GM23338 (cell line): ENCODE measurements at regions not wholly inside any gene's neighbourhood (a gene's known extent, or its start where the extent isn't known, plus 50 kb on each side); places are given as distances from the start of the nearest gene placed in this dataset.

ENCODE experiments used
- ATAC-seq: fragments of 200-7000 bp; cut with Tn5 transposase; 3 replicates; pipeline ENCODE4 v1.9.1; 2020
- DNase-seq: peaks from one replicate; pipeline ENCODE4 v3.0.0-alpha.2; 2015; ENCODE audit warnings: low spot score
- H2AFZ ChIP-seq: fragments of 200-600 bp; sonication (generic); 2 replicates; pipeline ENCODE4 v1.8.0; 2016; ENCODE audit warnings: antibody characterized with exemption, mild to moderate bottlenecking, moderate library complexity
- H3F3A ChIP-seq: fragments of 200-600 bp; sonication (generic); replicated peaks from 2 replicates; pipeline ENCODE4 v1.8.0; 2017; ENCODE audit warnings: antibody characterized with exemption, mixed run types, low read depth
- H3K27ac ChIP-seq: fragments of 200-600 bp; sonication (generic); 2 replicates; pipeline ENCODE4 v1.6.1; 2016; ENCODE audit warnings: low read depth
- H3K27me3 ChIP-seq: fragments of 200-600 bp; sonication (generic); 2 replicates; pipeline ENCODE4 v1.8.0; 2016; ENCODE audit warnings: mild to moderate bottlenecking, mixed run types, moderate library complexity; ENCODE audit not compliant: insufficient read depth
- H3K36me3 ChIP-seq: fragments of 200-600 bp; sonication (generic); 2 replicates; pipeline ENCODE4 v1.8.0; 2016; ENCODE audit warnings: mild to moderate bottlenecking; ENCODE audit not compliant: insufficient read depth
- H3K4me1 ChIP-seq: fragments of 200-600 bp; sonication (generic); 2 replicates; pipeline ENCODE4 v1.8.0; 2016; ENCODE audit warnings: mild to moderate bottlenecking, moderate library complexity; ENCODE audit not compliant: insufficient read depth
- H3K4me2 ChIP-seq: fragments of 200-600 bp; sonication (generic); 2 replicates; pipeline ENCODE4 v1.7.1; 2017; ENCODE audit warnings: mixed run types
- H3K4me3 ChIP-seq: fragments of 200-600 bp; sonication (generic); 2 replicates; pipeline ENCODE4 v1.6.1; 2016; ENCODE audit warnings: mixed run types
- H3K79me2 ChIP-seq: fragments of 200-600 bp; sonication (generic); replicated peaks from 2 replicates; pipeline ENCODE4 v1.8.0; 2017; ENCODE audit warnings: mild to moderate bottlenecking; ENCODE audit not compliant: insufficient read depth
- H3K9me2 ChIP-seq: fragments of 200-600 bp; sonication (generic); 2 replicates; pipeline ENCODE4 v1.8.0; 2017; ENCODE audit not compliant: insufficient read depth
- H4K20me1 ChIP-seq: fragments of 200-600 bp; sonication (generic); replicated peaks from 2 replicates; pipeline ENCODE4 v1.8.0; 2017; ENCODE audit warnings: mild to moderate bottlenecking; ENCODE audit not compliant: insufficient read depth
- H3K27ac Mint-ChIP-seq: 2 replicates; pipeline ENCODE4 v1.8.0; 2020; ENCODE audit warnings: inconsistent platforms, mild to moderate bottlenecking, moderate library complexity, mixed read lengths
- H3K27me3 Mint-ChIP-seq: 3 replicates; pipeline ENCODE4 v1.8.0; 2022; ENCODE audit warnings: low read depth, mild to moderate bottlenecking, moderate library complexity, mixed read lengths, inconsistent platforms; ENCODE audit not compliant: insufficient read depth, poor library complexity
- H3K36me3 Mint-ChIP-seq: 3 replicates; pipeline ENCODE4 v1.8.0; 2021; ENCODE audit warnings: low read depth, mild to moderate bottlenecking, inconsistent platforms, moderate library complexity, mixed read lengths
- H3K4me1 Mint-ChIP-seq: 3 replicates; pipeline ENCODE4 v1.8.0; 2020; ENCODE audit warnings: mild to moderate bottlenecking, inconsistent platforms, mixed read lengths
- H3K4me3 Mint-ChIP-seq: 3 replicates; pipeline ENCODE4 v1.8.0; 2021; ENCODE audit warnings: moderate library complexity, mild to moderate bottlenecking, inconsistent platforms, mixed read lengths
- H3K9me3 Mint-ChIP-seq: 3 replicates; pipeline ENCODE4 v1.8.0; 2020; ENCODE audit warnings: moderate library complexity, mild to moderate bottlenecking, inconsistent platforms, mixed read lengths
- CTCF ChIP-seq, 2 experiments: fragments of 200-600 bp in 1 of 2; sonication (generic) in 1 of 2; conservative IDR thresholded peaks; 2 replicates each; pipeline versions ENCODE4 v1.5.1 to v1.6.1; 2016 to 2017; ENCODE audit warnings: antibody characterized with exemption in 2 of 2, low read depth in 2 of 2, mild to moderate bottlenecking in 2 of 2, moderate library complexity in 1 of 2
- NANOG ChIP-seq: IDR thresholded peaks from 2 replicates; pipeline ENCODE4 v1.6.1; 2016; ENCODE audit warnings: antibody characterized with exemption, borderline replicate concordance
- ZNF331 ChIP-seq: fragments of 250-450 bp; sonication (Bioruptor Pico); IDR thresholded peaks from 2 replicates; pipeline ENCODE4 v1.5.0; 2020; ENCODE audit warnings: low read depth, mild to moderate bottlenecking, moderate library complexity
- ZNF462 ChIP-seq: fragments of 250-450 bp; sonication (Bioruptor Pico); IDR thresholded peaks from 2 replicates; pipeline ENCODE4 v1.5.0; 2020; ENCODE audit warnings: mild to moderate bottlenecking, moderate library complexity

GRCh38 chr5:106906199-106906598, 764.5 kb downstream of the EFNA5 start:
- Histone ChIP-seq H3K27me3 (no peaks in the 10 kb centered on the region), H4K20me1 (no peaks in the 10 kb centered on the region), H3K4me3 (no peak overlapping the region), H3K9me2 (no peaks in the 10 kb centered on the region), H3K36me3 (no peaks in the 10 kb centered on the region), H3K4me1 (peaks cover 14% of the 10 kb centered on the region), H3F3A (no peaks in the 10 kb centered on the region), H3K4me2 (no peak overlapping the region), H3K27ac (no peak overlapping the region), H3K79me2 (no peaks in the 10 kb centered on the region), H2AFZ (no peak overlapping the region)
- TF ChIP-seq ZNF462 (CRISPR knock-in tag) (no peak), CTCF (conservative IDR thresholded peaks at IDR 0.05; ENCODE audit: low read depth in 2 of 2) (no peak), NANOG (no peak), ZNF331 (CRISPR knock-in tag) (no peak)
- ATAC-seq: no peak
- H3K9me3 Mint-ChIP-seq: peaks cover 4% of the 10 kb centered on the region; the same call in 1 of the 3 replicates
- DNase-seq: no peak
- no peak overlapping the region for H3K27ac Mint-ChIP-seq
- no peaks in the 10 kb centered on the region for H3K27me3 Mint-ChIP-seq
- H3K4me3 Mint-ChIP-seq: no peak overlapping the region
- H3K4me1 Mint-ChIP-seq: peaks cover 10% of the 10 kb centered on the region
- H3K36me3 Mint-ChIP-seq: peaks cover 3% of the 10 kb centered on the region; the same call in 2 of the 3 replicates

GRCh38 chr5:106894964-106895363, 775.8 kb downstream of the EFNA5 start:
- H2AFZ ChIP-seq: no peak overlapping the region
- no peaks in the 10 kb centered on the region for H3K79me2 ChIP-seq
- no peaks in the 10 kb centered on the region for H3K27me3 Mint-ChIP-seq
- H3K4me3 ChIP-seq: no peak overlapping the region
- DNase-seq (no peak), ATAC-seq (no peak)
- H3K9me2 ChIP-seq: no peaks in the 10 kb centered on the region
- H3K9me3 Mint-ChIP-seq: no peaks in the 10 kb centered on the region
- H3K27ac ChIP-seq: no peak overlapping the region
- H3K4me1 Mint-ChIP-seq: no peaks in the 10 kb centered on the region
- H3F3A ChIP-seq: no peaks in the 10 kb centered on the region
- H3K27me3 ChIP-seq: no peaks in the 10 kb centered on the region
- no peaks in the 10 kb centered on the region for H3K36me3 ChIP-seq
- H3K4me1 ChIP-seq: no peaks in the 10 kb centered on the region
- H3K27ac Mint-ChIP-seq: no peak overlapping the region
- H3K36me3 Mint-ChIP-seq: no peaks in the 10 kb centered on the region
- H3K4me2 ChIP-seq: no peak overlapping the region
- no peak overlapping the region for H3K4me3 Mint-ChIP-seq
- H4K20me1 ChIP-seq: no peaks in the 10 kb centered on the region
- no peak for TF ChIP-seq ZNF462 (CRISPR knock-in tag)
